ENCODE measurements at regions not wholly inside any gene's neighbourhood (a gene's known extent, or its start where the extent isn't known, plus 50 kb on each side); places are given as distances from the start of the nearest gene placed in this dataset.

- TF ChIP-seq CTCF (IDR thresholded peaks at IDR 0.05): no peak
- TF ChIP-seq POLR2A (IDR thresholded peaks at IDR 0.05): no peak
Measured at GRCh38 chr15:88365124-88365523, 102.1 kb downstream of the MRPL46 start.
